ENCODE measurements at regions not wholly inside any gene's neighbourhood (a gene's known extent, or its start where the extent isn't known, plus 50 kb on each side); places are given as distances from the start of the nearest gene placed in this dataset.

DNA sequence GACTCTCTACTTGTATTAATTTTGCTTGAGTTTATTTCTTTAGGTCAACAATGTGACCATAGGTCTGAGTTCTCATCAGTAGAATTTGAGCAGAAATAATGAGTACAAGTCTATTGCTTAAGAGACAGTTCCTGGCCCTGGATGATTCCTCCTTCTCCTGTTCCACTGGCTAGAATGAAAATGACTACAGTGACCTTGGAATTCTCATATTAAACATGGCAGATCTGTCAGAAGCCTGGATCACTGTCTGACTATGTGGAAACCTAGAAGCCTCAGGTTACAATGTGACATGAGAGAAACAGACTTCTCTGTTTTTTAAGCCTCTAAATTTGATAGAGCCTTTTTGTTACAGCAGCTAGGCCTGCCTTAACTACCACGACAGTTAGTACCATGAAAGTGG is 82.9 kb upstream of the MED14 start:
- Histone ChIP-seq H3K79me2 (ENCODE audit: insufficient read depth, low read depth) (no peaks in the 10 kb centered on the region), H3K27ac (no peak overlapping the region), H3K4me3 (IDR thresholded peaks at IDR 0.05; ENCODE audit: insufficient read depth, low read depth, low read length) (no peak overlapping the region), H4K20me1 (ENCODE audit: insufficient read depth) (no peaks in the 10 kb centered on the region), H3K4me1 (ENCODE audit: low read depth, poor library complexity, severe bottlenecking) (no peaks in the 10 kb centered on the region), H3K36me3 (ENCODE audit: insufficient read depth) (no peaks in the 10 kb centered on the region), H3K4me2 (no peak overlapping the region), H3K9ac (no peak overlapping the region), H2AFZ (ENCODE audit: low read depth) (no peak overlapping the region), H3K27me3 (ENCODE audit: insufficient read depth, low read depth) (no peaks in the 10 kb centered on the region)
- no peak for TF ChIP-seq CTCF (conservative IDR thresholded peaks at IDR 0.05; ENCODE audit: low read depth, low read length)

DNA sequence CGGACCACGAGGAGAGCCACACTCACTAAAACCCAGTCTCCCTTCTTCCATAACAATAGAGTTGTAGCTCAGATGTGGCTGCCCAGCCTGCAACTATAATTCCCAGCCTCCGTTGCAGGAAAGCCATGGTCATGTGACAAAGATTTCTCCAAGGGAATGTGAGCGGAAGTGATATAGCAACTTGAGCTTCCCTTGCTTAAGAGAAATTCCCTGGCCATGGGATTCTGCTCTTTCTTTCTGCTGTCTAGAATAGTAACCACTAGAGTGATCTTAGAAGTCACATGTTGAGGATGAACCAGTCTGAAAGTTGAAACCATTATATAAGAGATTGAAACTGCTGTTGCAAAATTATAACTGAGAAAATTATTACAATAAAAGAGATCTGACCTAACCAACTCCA is 86.4 kb upstream of the MED14 start:
- Histone ChIP-seq H3K36me3 (ENCODE audit: insufficient read depth) (no peaks in the 10 kb centered on the region), H3K27ac (no peak overlapping the region), H3K4me2 (no peak overlapping the region), H3K9ac (no peak overlapping the region), H3K79me2 (ENCODE audit: insufficient read depth, low read depth) (no peaks in the 10 kb centered on the region), H2AFZ (ENCODE audit: low read depth) (no peak overlapping the region), H3K27me3 (ENCODE audit: insufficient read depth, low read depth) (no peaks in the 10 kb centered on the region), H4K20me1 (ENCODE audit: insufficient read depth) (no peaks in the 10 kb centered on the region), H3K4me3 (IDR thresholded peaks at IDR 0.05; ENCODE audit: insufficient read depth, low read depth, low read length) (no peak overlapping the region), H3K4me1 (ENCODE audit: low read depth, poor library complexity, severe bottlenecking) (no peaks in the 10 kb centered on the region)
- TF ChIP-seq CTCF (conservative IDR thresholded peaks at IDR 0.05; ENCODE audit: low read depth, low read length), result no peak

- no peaks in the 10 kb centered on the region for H3K27me3 ChIP-seq (ENCODE audit: insufficient read depth, low read depth)
- no peak overlapping the region for H3K27ac ChIP-seq
- H3K36me3 ChIP-seq (ENCODE audit: insufficient read depth), result no peaks in the 10 kb centered on the region
- H3K79me2 ChIP-seq (ENCODE audit: insufficient read depth, low read depth), result no peaks in the 10 kb centered on the region
- no peaks in the 10 kb centered on the region for H4K20me1 ChIP-seq (ENCODE audit: insufficient read depth)
- no peak for TF ChIP-seq CTCF (conservative IDR thresholded peaks at IDR 0.05; ENCODE audit: low read depth, low read length)
- H3K4me1 ChIP-seq (ENCODE audit: low read depth, poor library complexity, severe bottlenecking), result no peaks in the 10 kb centered on the region
- H2AFZ ChIP-seq (ENCODE audit: low read depth), result no peak overlapping the region
- no peak overlapping the region for H3K4me3 ChIP-seq (IDR thresholded peaks at IDR 0.05; ENCODE audit: insufficient read depth, low read depth, low read length)
- no peak overlapping the region for H3K9ac ChIP-seq
- H3K4me2 ChIP-seq, result no peak overlapping the region
Measured at GRCh38 chrX:40827331-40827730, 92.0 kb upstream of the MED14 start.

GRCh38 chrX:40831750-40832149 is 96.4 kb upstream of the MED14 start:
- Histone ChIP-seq H3K4me3 (IDR thresholded peaks at IDR 0.05; ENCODE audit: insufficient read depth, low read depth, low read length) (no peak overlapping the region), H3K4me2 (no peak overlapping the region), H3K36me3 (ENCODE audit: insufficient read depth) (no peaks in the 10 kb centered on the region), H2AFZ (ENCODE audit: low read depth) (no peak overlapping the region), H3K27ac (no peak overlapping the region), H3K9ac (no peak overlapping the region), H3K79me2 (ENCODE audit: insufficient read depth, low read depth) (no peaks in the 10 kb centered on the region), H3K27me3 (ENCODE audit: insufficient read depth, low read depth) (no peaks in the 10 kb centered on the region), H3K4me1 (ENCODE audit: low read depth, poor library complexity, severe bottlenecking) (no peaks in the 10 kb centered on the region), H4K20me1 (ENCODE audit: insufficient read depth) (no peaks in the 10 kb centered on the region)
- TF ChIP-seq CTCF (conservative IDR thresholded peaks at IDR 0.05; ENCODE audit: low read depth, low read length), result no peak

DNA sequence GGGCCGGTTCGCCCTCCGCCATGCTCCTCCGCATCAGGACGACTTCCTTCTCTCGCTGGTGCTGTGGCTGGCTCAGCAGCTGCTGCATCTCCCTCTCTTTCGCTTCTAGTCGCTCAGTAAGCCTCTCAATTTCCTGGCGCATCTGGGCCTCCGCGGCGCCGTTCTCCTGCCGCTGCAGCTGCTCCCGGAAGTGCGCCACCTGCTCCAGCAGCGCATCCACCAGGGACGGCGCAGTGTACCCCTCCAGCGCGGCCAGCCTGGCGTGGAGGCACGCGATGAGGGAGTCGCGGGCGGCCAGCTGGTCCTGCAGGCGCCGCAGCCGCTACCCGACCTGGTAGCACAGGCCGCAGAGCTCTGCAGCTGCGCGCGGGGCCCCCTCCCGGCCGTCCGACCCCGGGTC is 97.4 kb upstream of the MED14 start:
- Histone ChIP-seq H3K27ac (no peak overlapping the region), H3K36me3 (ENCODE audit: insufficient read depth) (no peaks in the 10 kb centered on the region), H2AFZ (ENCODE audit: low read depth) (no peak overlapping the region), H3K4me3 (IDR thresholded peaks at IDR 0.05; ENCODE audit: insufficient read depth, low read depth, low read length) (no peak overlapping the region), H3K4me2 (no peak overlapping the region), H3K27me3 (ENCODE audit: insufficient read depth, low read depth) (no peaks in the 10 kb centered on the region), H4K20me1 (ENCODE audit: insufficient read depth) (no peaks in the 10 kb centered on the region), H3K79me2 (ENCODE audit: insufficient read depth, low read depth) (no peaks in the 10 kb centered on the region), H3K4me1 (ENCODE audit: low read depth, poor library complexity, severe bottlenecking) (no peaks in the 10 kb centered on the region), H3K9ac (no peak overlapping the region)
- TF ChIP-seq CTCF (conservative IDR thresholded peaks at IDR 0.05; ENCODE audit: low read depth, low read length), result no peak
